GM23338 (cell line): ENCODE measurements at regions not wholly inside any gene's neighbourhood (a gene's known extent, or its start where the extent isn't known, plus 50 kb on each side); places are given as distances from the start of the nearest gene placed in this dataset.

Source experiments
- ATAC-seq: fragments of 200-7000 bp; cut with Tn5 transposase; 3 replicates; pipeline ENCODE4 v1.9.1; 2020
- DNase-seq: peaks from one replicate; pipeline ENCODE4 v3.0.0-alpha.2; 2015; ENCODE audit warnings: low spot score
- H2AFZ ChIP-seq: fragments of 200-600 bp; sonication (generic); 2 replicates; pipeline ENCODE4 v1.8.0; 2016; ENCODE audit warnings: antibody characterized with exemption, mild to moderate bottlenecking, moderate library complexity
- H3F3A ChIP-seq: fragments of 200-600 bp; sonication (generic); replicated peaks from 2 replicates; pipeline ENCODE4 v1.8.0; 2017; ENCODE audit warnings: antibody characterized with exemption, mixed run types, low read depth
- H3K27ac ChIP-seq: fragments of 200-600 bp; sonication (generic); 2 replicates; pipeline ENCODE4 v1.6.1; 2016; ENCODE audit warnings: low read depth
- H3K27me3 ChIP-seq: fragments of 200-600 bp; sonication (generic); 2 replicates; pipeline ENCODE4 v1.8.0; 2016; ENCODE audit warnings: mild to moderate bottlenecking, mixed run types, moderate library complexity; ENCODE audit not compliant: insufficient read depth
- H3K36me3 ChIP-seq: fragments of 200-600 bp; sonication (generic); 2 replicates; pipeline ENCODE4 v1.8.0; 2016; ENCODE audit warnings: mild to moderate bottlenecking; ENCODE audit not compliant: insufficient read depth
- H3K4me1 ChIP-seq: fragments of 200-600 bp; sonication (generic); 2 replicates; pipeline ENCODE4 v1.8.0; 2016; ENCODE audit warnings: mild to moderate bottlenecking, moderate library complexity; ENCODE audit not compliant: insufficient read depth
- H3K4me2 ChIP-seq: fragments of 200-600 bp; sonication (generic); 2 replicates; pipeline ENCODE4 v1.7.1; 2017; ENCODE audit warnings: mixed run types
- H3K4me3 ChIP-seq: fragments of 200-600 bp; sonication (generic); 2 replicates; pipeline ENCODE4 v1.6.1; 2016; ENCODE audit warnings: mixed run types
- H3K79me2 ChIP-seq: fragments of 200-600 bp; sonication (generic); replicated peaks from 2 replicates; pipeline ENCODE4 v1.8.0; 2017; ENCODE audit warnings: mild to moderate bottlenecking; ENCODE audit not compliant: insufficient read depth
- H3K9me2 ChIP-seq: fragments of 200-600 bp; sonication (generic); 2 replicates; pipeline ENCODE4 v1.8.0; 2017; ENCODE audit not compliant: insufficient read depth
- H4K20me1 ChIP-seq: fragments of 200-600 bp; sonication (generic); replicated peaks from 2 replicates; pipeline ENCODE4 v1.8.0; 2017; ENCODE audit warnings: mild to moderate bottlenecking; ENCODE audit not compliant: insufficient read depth
- H3K27ac Mint-ChIP-seq: 2 replicates; pipeline ENCODE4 v1.8.0; 2020; ENCODE audit warnings: inconsistent platforms, mild to moderate bottlenecking, moderate library complexity, mixed read lengths
- H3K27me3 Mint-ChIP-seq: 3 replicates; pipeline ENCODE4 v1.8.0; 2022; ENCODE audit warnings: low read depth, mild to moderate bottlenecking, moderate library complexity, mixed read lengths, inconsistent platforms; ENCODE audit not compliant: insufficient read depth, poor library complexity
- H3K36me3 Mint-ChIP-seq: 3 replicates; pipeline ENCODE4 v1.8.0; 2021; ENCODE audit warnings: low read depth, mild to moderate bottlenecking, inconsistent platforms, moderate library complexity, mixed read lengths
- H3K4me1 Mint-ChIP-seq: 3 replicates; pipeline ENCODE4 v1.8.0; 2020; ENCODE audit warnings: mild to moderate bottlenecking, inconsistent platforms, mixed read lengths
- H3K4me3 Mint-ChIP-seq: 3 replicates; pipeline ENCODE4 v1.8.0; 2021; ENCODE audit warnings: moderate library complexity, mild to moderate bottlenecking, inconsistent platforms, mixed read lengths
- H3K9me3 Mint-ChIP-seq: 3 replicates; pipeline ENCODE4 v1.8.0; 2020; ENCODE audit warnings: moderate library complexity, mild to moderate bottlenecking, inconsistent platforms, mixed read lengths
- CREB1 ChIP-seq: fragments of 250-450 bp; sonication (Bioruptor Pico); IDR thresholded peaks from 2 replicates; pipeline ENCODE4 v1.5.0; 2020; ENCODE audit warnings: low read depth, mild to moderate bottlenecking, moderate library complexity
- CTCF ChIP-seq, 2 experiments: fragments of 200-600 bp in 1 of 2; sonication (generic) in 1 of 2; conservative IDR thresholded peaks; 2 replicates each; pipeline versions ENCODE4 v1.5.1 to v1.6.1; 2016 to 2017; ENCODE audit warnings: antibody characterized with exemption in 2 of 2, low read depth in 2 of 2, mild to moderate bottlenecking in 2 of 2, moderate library complexity in 1 of 2
- ETS1 ChIP-seq: IDR thresholded peaks from 2 replicates; pipeline ENCODE4 v1.6.1; 2016; ENCODE audit warnings: antibody characterized with exemption
- EZH2 ChIP-seq: fragments of 200-600 bp; sonication (generic); IDR thresholded peaks from one replicate; pipeline ENCODE4 v1.8.0; 2017; ENCODE audit warnings: antibody characterized with exemption, mild to moderate bottlenecking, low read depth; ENCODE audit not compliant: unreplicated experiment
- JUNB ChIP-seq: IDR thresholded peaks from one replicate; pipeline ENCODE4 v1.6.1; 2016; ENCODE audit warnings: antibody characterized with exemption; ENCODE audit not compliant: unreplicated experiment
- POLR2AphosphoS5 ChIP-seq: IDR thresholded peaks from 2 replicates; pipeline ENCODE4 v1.6.1; 2016; ENCODE audit warnings: antibody characterized with exemption, low read depth
- REST ChIP-seq: IDR thresholded peaks from one replicate; pipeline ENCODE4 v1.6.1; 2018; ENCODE audit warnings: antibody characterized with exemption; ENCODE audit not compliant: unreplicated experiment
- STAT1 ChIP-seq: IDR thresholded peaks from one replicate; pipeline ENCODE4 v1.6.1; 2016; ENCODE audit warnings: antibody characterized with exemption; ENCODE audit not compliant: unreplicated experiment
- ZNF114 ChIP-seq: fragments of 250-450 bp; sonication (Bioruptor Pico); IDR thresholded peaks from 2 replicates; pipeline ENCODE4 v1.5.0; 2020; ENCODE audit warnings: mild to moderate bottlenecking, moderate library complexity
- ZNF331 ChIP-seq: fragments of 250-450 bp; sonication (Bioruptor Pico); IDR thresholded peaks from 2 replicates; pipeline ENCODE4 v1.5.0; 2020; ENCODE audit warnings: low read depth, mild to moderate bottlenecking, moderate library complexity
- ZNF462 ChIP-seq: fragments of 250-450 bp; sonication (Bioruptor Pico); IDR thresholded peaks from 2 replicates; pipeline ENCODE4 v1.5.0; 2020; ENCODE audit warnings: mild to moderate bottlenecking, moderate library complexity

GRCh38 chr6:967701-968100 lies 274.8 kb upstream of the EXOC2 start:
- Histone ChIP-seq H3K27me3 (no peaks in the 10 kb centered on the region), H4K20me1 (no peaks in the 10 kb centered on the region), H3K4me2 (no peak overlapping the region), H3F3A (no peaks in the 10 kb centered on the region), H3K36me3 (no peaks in the 10 kb centered on the region), H2AFZ (no peak overlapping the region; the same call in 1 of the 2 replicates), H3K4me1 (no peaks in the 10 kb centered on the region), H3K27ac (no peak overlapping the region), H3K9me2 (no peaks in the 10 kb centered on the region), H3K4me3 (no peak overlapping the region), H3K79me2 (no peaks in the 10 kb centered on the region)
- Mint-ChIP-seq H3K9me3 (no peaks in the 10 kb centered on the region), H3K4me1 (peaks cover 2% of the 10 kb centered on the region; the same call in 2 of the 3 replicates), H3K4me3 (no peak overlapping the region), H3K27ac (no peak overlapping the region), H3K36me3 (no peaks in the 10 kb centered on the region), H3K27me3 (peaks cover 5% of the 10 kb centered on the region)
- TF ChIP-seq STAT1: no peak
- TF ChIP-seq REST: no peak
- no peak for TF ChIP-seq ZNF331 (CRISPR knock-in tag)
- no peak for TF ChIP-seq ZNF462 (CRISPR knock-in tag)
- no peak for TF ChIP-seq ZNF114 (CRISPR knock-in tag)
- TF ChIP-seq POLR2AphosphoS5: no peak
- no peak for TF ChIP-seq JUNB
- TF ChIP-seq CREB1 (CRISPR knock-in tag): no peak
- no peak for TF ChIP-seq ETS1
- TF ChIP-seq EZH2: no peak
- no peak for TF ChIP-seq CTCF (conservative IDR thresholded peaks at IDR 0.05; ENCODE audit: low read depth in 2 of 2)
- ATAC-seq (no peak), DNase-seq (no peak)
